ENCODE measurements at regions not wholly inside any gene's neighbourhood (a gene's known extent, or its start where the extent isn't known, plus 50 kb on each side); places are given as distances from the start of the nearest gene placed in this dataset.

GRCh38 chr12:24297516-24297915 lies 348.0 kb upstream of the SOX5 start:
- TF ChIP-seq CTCF (IDR thresholded peaks at IDR 0.05) (no peak), POLR2A (IDR thresholded peaks at IDR 0.05) (no peak)
